GM23248 (cell line): ENCODE measurements at regions not wholly inside any gene's neighbourhood (a gene's known extent, or its start where the extent isn't known, plus 50 kb on each side); places are given as distances from the start of the nearest gene placed in this dataset.

Experiments
- DNase-seq: peaks from one replicate; pipeline ENCODE4 v3.0.0-alpha.2; 2015
- H2AFZ ChIP-seq: fragments of 200-600 bp; sonication (generic); 2 replicates; pipeline ENCODE4 v1.6.1; 2016; ENCODE audit warnings: antibody characterized with exemption
- H3F3A ChIP-seq: fragments of 200-600 bp; sonication (generic); 2 replicates; pipeline ENCODE4 v1.6.1; 2016; ENCODE audit warnings: mild to moderate bottlenecking, antibody characterized with exemption, mixed run types; ENCODE audit not compliant: insufficient read depth
- H3K27ac ChIP-seq: fragments of 200-600 bp; sonication (generic); 2 replicates; pipeline ENCODE4 v1.5.1; 2016; ENCODE audit warnings: mild to moderate bottlenecking
- H3K27me3 ChIP-seq: fragments of 200-600 bp; sonication (generic); replicated peaks from 2 replicates; pipeline ENCODE4 v1.6.1; 2016; ENCODE audit warnings: mild to moderate bottlenecking; ENCODE audit not compliant: insufficient read depth
- H3K36me3 ChIP-seq: fragments of 200-600 bp; sonication (generic); 2 replicates; pipeline ENCODE4 v1.6.1; 2016; ENCODE audit warnings: low read depth, mild to moderate bottlenecking
- H3K4me1 ChIP-seq: fragments of 200-600 bp; sonication (generic); 2 replicates; pipeline ENCODE4 v1.6.1; 2016; ENCODE audit warnings: mild to moderate bottlenecking; ENCODE audit not compliant: insufficient read depth
- H3K4me2 ChIP-seq: fragments of 200-600 bp; sonication (generic); one replicate; pipeline ENCODE4 v1.6.1; 2016; ENCODE audit warnings: mild to moderate bottlenecking; ENCODE audit not compliant: unreplicated experiment
- H3K4me3 ChIP-seq: fragments of 200-600 bp; sonication (generic); 2 replicates; pipeline ENCODE4 v1.5.1; 2016; ENCODE audit warnings: mild to moderate bottlenecking
- H3K79me2 ChIP-seq: fragments of 200-600 bp; sonication (generic); 2 replicates; pipeline ENCODE4 v1.6.1; 2016; ENCODE audit warnings: mild to moderate bottlenecking; ENCODE audit not compliant: insufficient read depth
- H3K9ac ChIP-seq: fragments of 200-600 bp; sonication (generic); 2 replicates; pipeline ENCODE4 v1.6.1; 2016; ENCODE audit warnings: mild to moderate bottlenecking
- H3K9me2 ChIP-seq: fragments of 200-600 bp; sonication (generic); 2 replicates; pipeline ENCODE4 v1.6.1; 2016; ENCODE audit warnings: mixed run types, mild to moderate bottlenecking, moderate library complexity; ENCODE audit not compliant: insufficient read depth
- H3K9me3 ChIP-seq: fragments of 200-600 bp; sonication (generic); one replicate; pipeline ENCODE4 v1.6.1; 2017; ENCODE audit warnings: low read depth
- H4K20me1 ChIP-seq: fragments of 200-600 bp; sonication (generic); 2 replicates; pipeline ENCODE4 v1.6.0; 2016; ENCODE audit not compliant: insufficient read depth
- EZH2 ChIP-seq: fragments of 200-600 bp; sonication (generic); IDR thresholded peaks from 2 replicates; pipeline ENCODE4 v1.6.1; 2018; ENCODE audit warnings: antibody characterized with exemption, mild to moderate bottlenecking; ENCODE audit not compliant: insufficient read depth, poor library complexity, severe bottlenecking
- EZH2phosphoT487 ChIP-seq: fragments of 200-600 bp; sonication (generic); IDR thresholded peaks from 2 replicates; pipeline ENCODE4 v1.6.1; 2018; ENCODE audit warnings: antibody characterized with exemption, moderate library complexity, mild to moderate bottlenecking, low read depth; ENCODE audit not compliant: insufficient read depth
- WGBS, 2 experiments: methylation state at CpG; one replicate each; pipeline ENCODE4 v1.1.6; 2015 to 2017; ENCODE audit warnings: low lambda C conversion rate in 2 of 2, low coverage in 1 of 2; ENCODE audit errors: missing lambda C conversion rate in 2 of 2; 5-methylcytosine and 5-hydroxymethylcytosine counted together
- in situ Hi-C: fragments of 300-500 bp; cut with MboI; formaldehyde crosslinking; loops from 2 replicates; pipeline ENCODE4 v1.15.0; 2020

DNA sequence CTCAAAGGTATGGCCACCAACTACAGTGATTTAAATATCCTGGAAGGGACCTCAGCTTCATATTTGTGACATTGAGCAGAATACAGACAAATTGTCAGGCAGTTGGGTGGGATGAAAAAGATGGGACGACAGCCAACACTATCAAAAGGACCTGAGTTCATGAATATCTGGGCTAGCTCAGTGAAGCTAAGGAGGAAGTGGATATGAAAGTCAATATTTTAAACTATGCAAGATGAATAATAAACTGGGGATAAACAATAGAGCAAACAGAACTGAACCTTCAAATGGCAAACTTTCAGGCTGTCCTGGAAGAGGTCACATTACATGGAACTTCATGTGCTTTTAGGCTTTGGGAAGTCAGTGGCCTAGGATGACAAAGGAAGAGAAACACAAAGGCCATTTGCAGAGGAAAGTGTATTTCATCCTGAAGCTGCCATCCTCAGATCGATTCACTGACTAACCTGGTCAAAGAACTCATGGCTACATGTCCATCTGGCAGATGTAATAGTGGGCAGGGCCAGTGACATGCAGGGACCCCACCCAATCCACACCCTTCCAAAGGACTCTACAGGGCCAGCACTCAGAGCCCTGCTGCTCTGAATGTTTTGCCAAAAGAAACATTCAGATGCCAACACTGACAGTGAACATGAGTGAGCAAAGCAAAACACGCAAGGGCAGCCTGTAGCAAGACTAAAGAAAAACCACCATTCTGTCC, 175.7 kb downstream of the ETAA1 start:
- Histone ChIP-seq H3K9ac (no peak overlapping the region), H3K36me3 (no peaks in the 10 kb centered on the region), H3K4me3 (no peak overlapping the region), H3K9me2 (no peaks in the 10 kb centered on the region), H4K20me1 (no peaks in the 10 kb centered on the region), H3K79me2 (no peaks in the 10 kb centered on the region), H3K27me3 (no peaks in the 10 kb centered on the region), H3K4me2 (no peak overlapping the region), H3F3A (peaks cover 42% of the 10 kb centered on the region), H3K9me3 (no peaks in the 10 kb centered on the region), H3K4me1 (peaks cover 38% of the 10 kb centered on the region), H3K27ac (peak overlapping the region; percentile 41), H2AFZ (no peak overlapping the region)
- peak; percentile 56 for DNase-seq
- in situ Hi-C loops: no loop called here
- TF ChIP-seq EZH2: no peak
- TF ChIP-seq EZH2phosphoT487: no peak
- WGBS, 2 experiments: 12 to 15% methylated on average over 3 of the region's 3 CpGs

GRCh38 chr2:67574230-67574629, 177.1 kb downstream of the ETAA1 start:
- peak overlapping the region; percentile 2; the same call in 1 of the 2 replicates for H3K4me3 ChIP-seq
- 6 to 13% methylated on average over 2 of the region's 2 CpGs for WGBS, 2 experiments
- TF ChIP-seq EZH2: no peak
- TF ChIP-seq EZH2phosphoT487: no peak
- peaks cover 30% of the 10 kb centered on the region for H3K4me1 ChIP-seq
- no peaks in the 10 kb centered on the region for H3K79me2 ChIP-seq
- in situ Hi-C loops: no loop called here
- H3K27ac ChIP-seq: peak overlapping the region; percentile 41
- H4K20me1 ChIP-seq: no peaks in the 10 kb centered on the region
- peak; percentile 77 for DNase-seq
- peak overlapping the region; percentile 59 for H3K4me2 ChIP-seq
- H3K9ac ChIP-seq: 0 out of 2 replicates have a peak overlapping the region, but pooled peaks have one; percentile 16
- H3K36me3 ChIP-seq: no peaks in the 10 kb centered on the region
- H3K27me3 ChIP-seq: no peaks in the 10 kb centered on the region
- H3F3A ChIP-seq: peaks cover 37% of the 10 kb centered on the region
- peak overlapping the region; percentile 25; the same call in 1 of the 2 replicates for H2AFZ ChIP-seq
- H3K9me3 ChIP-seq: no peaks in the 10 kb centered on the region
- no peaks in the 10 kb centered on the region for H3K9me2 ChIP-seq

DNA sequence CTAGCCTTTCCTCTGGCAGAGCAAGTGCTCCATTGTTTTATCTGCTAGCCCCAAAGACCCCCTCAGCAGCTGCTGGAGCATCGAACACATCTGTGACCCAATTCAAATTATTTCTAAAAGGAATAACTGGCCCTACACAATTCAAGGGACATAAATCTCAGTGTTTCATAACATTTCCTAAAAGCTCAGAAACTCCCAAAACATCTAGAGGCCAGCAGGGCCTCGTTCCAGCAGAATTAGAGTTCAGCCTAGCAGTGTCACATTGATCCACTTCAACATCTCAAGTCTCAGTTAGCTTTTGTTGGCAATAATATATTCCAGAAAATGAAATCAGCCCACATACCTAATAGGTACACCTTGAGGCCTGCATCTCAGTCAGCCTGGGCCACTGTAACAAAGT, 179.1 kb downstream of the ETAA1 start:
- WGBS, 2 experiments: 89 to 90% methylated on average over 2 of the region's 2 CpGs
- Histone ChIP-seq H3K27ac (no peak overlapping the region), H3K27me3 (no peaks in the 10 kb centered on the region), H3K36me3 (no peaks in the 10 kb centered on the region), H3K9ac (no peak overlapping the region), H3K79me2 (no peaks in the 10 kb centered on the region), H3K9me2 (no peaks in the 10 kb centered on the region), H4K20me1 (no peaks in the 10 kb centered on the region), H3K4me3 (no peak overlapping the region), H3K9me3 (no peaks in the 10 kb centered on the region), H3F3A (peaks cover 32% of the 10 kb centered on the region), H3K4me1 (peaks cover 30% of the 10 kb centered on the region), H2AFZ (no peak overlapping the region), H3K4me2 (no peak overlapping the region)
- in situ Hi-C loops: no loop called here
- TF ChIP-seq EZH2phosphoT487: no peak
- no peak for TF ChIP-seq EZH2
- no peak for DNase-seq

DNA sequence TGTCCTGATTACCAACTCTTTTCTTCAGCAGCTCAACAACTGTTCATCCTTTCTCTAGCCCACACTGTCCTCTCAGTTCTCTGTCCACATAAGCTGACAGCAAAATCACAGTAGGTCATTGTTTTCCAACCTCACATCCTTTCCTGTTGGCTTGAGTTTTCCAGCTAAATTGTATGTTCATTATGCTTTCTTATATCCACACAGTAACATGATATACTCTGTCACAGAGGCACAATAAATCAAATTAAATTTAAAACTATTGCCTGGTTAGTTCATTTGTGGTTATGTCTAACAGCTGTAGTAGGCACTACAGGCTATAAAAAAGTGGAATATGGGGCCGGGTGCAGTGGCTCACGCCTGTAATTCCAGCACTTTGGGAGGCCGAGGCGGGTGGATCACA, 179.9 kb downstream of the ETAA1 start:
- no peak for DNase-seq

More for the DNA sequence above, 179.9 kb downstream of the ETAA1 start:
- Histone ChIP-seq H3K36me3 (no peaks in the 10 kb centered on the region), H3K79me2 (no peaks in the 10 kb centered on the region), H3K9me2 (no peaks in the 10 kb centered on the region), H3K27ac (no peak overlapping the region), H3K4me2 (no peak overlapping the region), H3K4me1 (peaks cover 27% of the 10 kb centered on the region), H4K20me1 (no peaks in the 10 kb centered on the region), H3K9ac (no peak overlapping the region), H3K4me3 (no peak overlapping the region), H3F3A (peaks cover 27% of the 10 kb centered on the region), H3K9me3 (no peaks in the 10 kb centered on the region), H3K27me3 (no peaks in the 10 kb centered on the region), H2AFZ (no peak overlapping the region)
- no peak for TF ChIP-seq EZH2
- TF ChIP-seq EZH2phosphoT487: no peak
- in situ Hi-C loops: no loop called here
- 72 to 77% methylated on average over 4 of the region's 4 CpGs for WGBS, 2 experiments
